Colonic mucosa (tissue), 4 donors: ENCODE measurements at regions not wholly inside any gene's neighbourhood (a gene's known extent, or its start where the extent isn't known, plus 50 kb on each side); places are given as distances from the start of the nearest gene placed in this dataset.

Source experiments
- DNase-seq: peaks from one replicate; pipeline ENCODE4 v3.0.0-alpha.2; 2020
- H3K27ac ChIP-seq: fragments of 200-600 bp; one replicate; pipeline ENCODE4 v1.8.0; 2021
- H3K27me3 ChIP-seq: fragments of 200-600 bp; one replicate; pipeline ENCODE4 v1.8.0; 2021
- H3K36me3 ChIP-seq: fragments of 200-600 bp; one replicate; pipeline ENCODE4 v1.8.0; 2021
- H3K4me1 ChIP-seq: fragments of 200-600 bp; one replicate; pipeline ENCODE4 v1.8.0; 2021; ENCODE audit warnings: mild to moderate bottlenecking
- H3K4me3 ChIP-seq: fragments of 200-600 bp; one replicate; pipeline ENCODE4 v1.8.0; 2021
- H3K9ac ChIP-seq, 2 donors: one replicate each; pipeline ENCODE4 v1.7.0; 2013; ENCODE audit warnings: control low read depth in 2 of 2, low read depth in 2 of 2, low read length in 2 of 2
- H3K9me3 ChIP-seq: fragments of 200-600 bp; one replicate; pipeline ENCODE4 v1.8.0; 2021
- CTCF ChIP-seq: fragments of 200-600 bp; IDR thresholded peaks from one replicate; pipeline ENCODE4 v1.8.0; 2022; ENCODE audit warnings: antibody characterized with exemption, mild to moderate bottlenecking
- intact Hi-C: fragments of 100-400 bp; cut with DNase I; formaldehyde crosslinking; loops from one replicate; pipeline ENCODE4 v1.14.1; 2022
- donor health status: healthy.
- donor health status: DM: no; HTN: no; CAD: no.
- donor health status: DM: no; HTN: no; CAD: no.

- no peak for TF ChIP-seq CTCF
- H3K36me3 ChIP-seq, result no peaks in the 10 kb centered on the region
- no peak overlapping the region for H3K27ac ChIP-seq
- no peak for DNase-seq
- H3K4me1 ChIP-seq, result no peaks in the 10 kb centered on the region
- H3K9ac ChIP-seq, result no peak overlapping the region
- H3K27me3 ChIP-seq, result no peaks in the 10 kb centered on the region
- H3K9me3 ChIP-seq, result no peaks in the 10 kb centered on the region
- no peak overlapping the region for H3K4me3 ChIP-seq
- intact Hi-C loops, result no loop called here
Measured at GRCh38 chr16:49084628-49085390, 196.8 kb downstream of the CBLN1 start.

- H3K4me3 ChIP-seq, result no peak overlapping the region
- no peak overlapping the region for H3K9ac ChIP-seq
- no peak for DNase-seq
- H3K9me3 ChIP-seq, result no peaks in the 10 kb centered on the region
- no peaks in the 10 kb centered on the region for H3K36me3 ChIP-seq
- intact Hi-C loops, result no loop called here
- H3K27me3 ChIP-seq, result no peaks in the 10 kb centered on the region
- no peak overlapping the region for H3K27ac ChIP-seq
- TF ChIP-seq CTCF, result no peak
- H3K4me1 ChIP-seq, result no peaks in the 10 kb centered on the region
Measured at GRCh38 chr16:49081554-49081953, 200.1 kb downstream of the CBLN1 start.

- Histone ChIP-seq H3K27ac (no peak overlapping the region), H3K9me3 (no peaks in the 10 kb centered on the region), H3K27me3 (no peaks in the 10 kb centered on the region), H3K4me3 (no peak overlapping the region), H3K4me1 (no peaks in the 10 kb centered on the region), H3K36me3 (no peaks in the 10 kb centered on the region), H3K9ac (no peak overlapping the region)
- no peak for TF ChIP-seq CTCF
- intact Hi-C loops, result no loop called here
- DNase-seq, result no peak
Measured at GRCh38 chr16:49081086-49081485, 200.6 kb downstream of the CBLN1 start.

GRCh38 chr16:49078571-49078970 is 203.1 kb downstream of the CBLN1 start:
- Histone ChIP-seq H3K9me3 (no peaks in the 10 kb centered on the region), H3K4me1 (no peaks in the 10 kb centered on the region), H3K9ac (no peak overlapping the region), H3K36me3 (no peaks in the 10 kb centered on the region), H3K27me3 (no peaks in the 10 kb centered on the region), H3K4me3 (no peak overlapping the region), H3K27ac (no peak overlapping the region)
- intact Hi-C loops, result no loop called here
- DNase-seq, result no peak
- no peak for TF ChIP-seq CTCF

- intact Hi-C loops, result no loop called here
- Histone ChIP-seq H3K27ac (no peak overlapping the region), H3K9ac (no peak overlapping the region), H3K27me3 (no peaks in the 10 kb centered on the region), H3K4me1 (no peaks in the 10 kb centered on the region), H3K4me3 (no peak overlapping the region), H3K9me3 (no peaks in the 10 kb centered on the region), H3K36me3 (no peaks in the 10 kb centered on the region)
- DNase-seq, result no peak
- TF ChIP-seq CTCF, result no peak
Measured at GRCh38 chr16:49078104-49078503, 203.5 kb downstream of the CBLN1 start.
